B cell (primary cell): ENCODE measurements at regions not wholly inside any gene's neighbourhood (a gene's known extent, or its start where the extent isn't known, plus 50 kb on each side); places are given as distances from the start of the nearest gene placed in this dataset.

Experiments
- CTCF ChIP-seq: fragments of 200-600 bp; IDR thresholded peaks from one replicate; pipeline ENCODE4 v1.8.0; 2022; ENCODE audit warnings: antibody characterized with exemption, mild to moderate bottlenecking
- EZH2 ChIP-seq: IDR thresholded peaks from 2 replicates; pipeline ENCODE4 v1.6.1; 2012; ENCODE audit warnings: borderline replicate concordance, low read depth, mild to moderate bottlenecking, moderate library complexity, low read length; ENCODE audit not compliant: insufficient read depth, poor library complexity, severe bottlenecking

GRCh38 chr5:108649106-108649505 lies 98.6 kb upstream of the FER start:
- TF ChIP-seq CTCF (no peak), EZH2 (no peak)
